HG03045 (cell line): ENCODE measurements at regions not wholly inside any gene's neighbourhood (a gene's known extent, or its start where the extent isn't known, plus 50 kb on each side); places are given as distances from the start of the nearest gene placed in this dataset.
"Not testable (repeated sequence)": the region's sequence is repeated elsewhere in the genome, so short reads cannot be mapped to it uniquely, and the experiment has no call there.

ENCODE experiments used
- ATAC-seq: cut with Tn5 transposase; IDR thresholded peaks from one replicate; pipeline ENCODE4 v1.9.1; 2021; ENCODE audit warnings: mild to moderate bottlenecking, moderate library complexity; ENCODE audit not compliant: unreplicated experiment

- no peak for ATAC-seq
These were observed 647.3 kb downstream of the TBC1D22A start for GRCh38 chr22:47409539-47410275.

GRCh38 chr22:47408409-47408808 is 646.0 kb downstream of the TBC1D22A start:
- ATAC-seq = no peak

- no peak for ATAC-seq
These were observed 645.1 kb downstream of the TBC1D22A start for GRCh38 chr22:47407461-47408025.

- ATAC-seq = no peak
These were observed 644.4 kb downstream of the TBC1D22A start for GRCh38 chr22:47406896-47407295.

GRCh38 chr22:47406180-47406834 is 643.9 kb downstream of the TBC1D22A start:
- no peak for ATAC-seq

GRCh38 chr22:47405222-47405621 is 642.8 kb downstream of the TBC1D22A start:
- ATAC-seq = not testable (repeated sequence)

- ATAC-seq = no peak
These were observed 640.6 kb downstream of the TBC1D22A start for GRCh38 chr22:47402876-47403525.

- ATAC-seq = no peak
These were observed 639.7 kb downstream of the TBC1D22A start for GRCh38 chr22:47401976-47402770.

- ATAC-seq = no peak
These were observed 639.1 kb downstream of the TBC1D22A start for GRCh38 chr22:47401592-47401898.

GRCh38 chr22:47400701-47401591 is 638.5 kb downstream of the TBC1D22A start:
- ATAC-seq = no peak

- not testable (repeated sequence) for ATAC-seq
These were observed 637.7 kb downstream of the TBC1D22A start for GRCh38 chr22:47400131-47400530.

GRCh38 chr22:47398921-47399790 is 636.7 kb downstream of the TBC1D22A start:
- ATAC-seq = no peak

GRCh38 chr22:47398491-47398890 is 636.0 kb downstream of the TBC1D22A start:
- ATAC-seq = no peak

- ATAC-seq = no peak
These were observed 635.2 kb downstream of the TBC1D22A start for GRCh38 chr22:47397673-47398072.

GRCh38 chr22:47396515-47396914 is 634.1 kb downstream of the TBC1D22A start:
- ATAC-seq = no peak

GRCh38 chr22:47396105-47396504 is 633.7 kb downstream of the TBC1D22A start:
- ATAC-seq = no peak

GRCh38 chr22:47395481-47395880 is 633.0 kb downstream of the TBC1D22A start:
- ATAC-seq = no peak

- ATAC-seq = no peak
These were observed 632.3 kb downstream of the TBC1D22A start for GRCh38 chr22:47394504-47395440.
